Liver (tissue), 8 donors: ENCODE measurements at regions not wholly inside any gene's neighbourhood (a gene's known extent, or its start where the extent isn't known, plus 50 kb on each side); places are given as distances from the start of the nearest gene placed in this dataset.

Experiments used
- DNase-seq: peaks from one replicate; pipeline ENCODE4 v3.0.0-alpha.2; 2017; ENCODE audit warnings: low spot score
- H3K27ac ChIP-seq, 2 donors: one replicate each; pipeline ENCODE4 v1.7.0; 2013; ENCODE audit warnings: inconsistent platforms in 2 of 2, low read length in 2 of 2, control low read depth in 1 of 2, low read depth in 1 of 2, mild to moderate bottlenecking in 1 of 2
- H3K27me3 ChIP-seq, 4 donors: one replicate each; pipeline versions ENCODE4 v1.6.1 to v1.7.0; 2013; ENCODE audit warnings: low read length in 3 of 4, inconsistent platforms in 1 of 4, mild to moderate bottlenecking in 1 of 4, moderate library complexity in 1 of 4; ENCODE audit not compliant: control insufficient read depth in 4 of 4, insufficient read depth in 4 of 4
- H3K36me3 ChIP-seq, 4 donors: one replicate each; pipeline versions ENCODE4 v1.6.1 to v1.7.0; 2013; ENCODE audit warnings: low read length in 3 of 4, mild to moderate bottlenecking in 3 of 4, low read depth in 1 of 4, moderate library complexity in 1 of 4; ENCODE audit not compliant: control insufficient read depth in 4 of 4, insufficient read depth in 3 of 4
- H3K4me1 ChIP-seq, 4 donors: one replicate each; pipeline versions ENCODE4 v1.6.1 to v1.7.0; 2013; ENCODE audit warnings: low read length in 3 of 4, mild to moderate bottlenecking in 3 of 4, moderate library complexity in 1 of 4; ENCODE audit not compliant: control insufficient read depth in 4 of 4, insufficient read depth in 4 of 4
- H3K4me3 ChIP-seq, 3 donors: one replicate each; pipeline versions ENCODE4 v1.6.1 to v1.7.0; 2013; ENCODE audit warnings: low read length in 3 of 3, control low read depth in 1 of 3, low read depth in 1 of 3, mild to moderate bottlenecking in 1 of 3
- H3K9ac ChIP-seq, 2 donors: one replicate each; pipeline ENCODE4 v1.7.0; 2013; ENCODE audit warnings: low read length in 2 of 2, mild to moderate bottlenecking in 2 of 2, moderate library complexity in 2 of 2, control low read depth in 1 of 2, low read depth in 1 of 2
- H3K9me3 ChIP-seq, 4 donors: one replicate each; pipeline versions ENCODE4 v1.6.1 to v1.7.0; 2013; ENCODE audit warnings: low read length in 3 of 4; ENCODE audit not compliant: control insufficient read depth in 4 of 4
- EGR1 ChIP-seq, 2 donors: IDR thresholded peaks; 2 replicates each; pipeline ENCODE4 v1.6.1; 2016 to 2018; ENCODE audit warnings: antibody characterized with exemption in 2 of 2, low read depth in 2 of 2
- FOXA2 ChIP-seq: IDR thresholded peaks from 2 replicates; pipeline ENCODE4 v1.6.1; 2016; ENCODE audit warnings: antibody characterized with exemption
- GABPA ChIP-seq, 2 donors: IDR thresholded peaks in 1 of 2; conservative IDR thresholded peaks in 1 of 2; 2 replicates each; pipeline ENCODE4 v1.6.1; 2016; ENCODE audit warnings: antibody characterized with exemption in 2 of 2, mild to moderate bottlenecking in 1 of 2, moderate library complexity in 1 of 2
- HNF4A ChIP-seq, 2 donors: conservative IDR thresholded peaks; 2 replicates each; pipeline ENCODE4 v1.6.1; 2016; ENCODE audit warnings: antibody characterized with exemption in 2 of 2, mild to moderate bottlenecking in 2 of 2
- HNF4G ChIP-seq: IDR thresholded peaks from 2 replicates; pipeline ENCODE4 v1.6.1; 2016; ENCODE audit warnings: antibody characterized with exemption
- JUND ChIP-seq, 2 donors: IDR thresholded peaks; 2 replicates each; pipeline ENCODE4 v1.6.1; 2016; ENCODE audit warnings: antibody characterized with exemption in 2 of 2
- NR2F2 ChIP-seq: IDR thresholded peaks from 2 replicates; pipeline ENCODE4 v1.6.1; 2016; ENCODE audit warnings: antibody characterized with exemption
- RAD21 ChIP-seq, 2 donors: IDR thresholded peaks; 2 replicates each; pipeline ENCODE4 v1.6.1; 2016; ENCODE audit warnings: antibody characterized with exemption in 2 of 2, mild to moderate bottlenecking in 2 of 2
- RXRA ChIP-seq, 2 donors: IDR thresholded peaks; 2 replicates each; pipeline ENCODE4 v1.6.1; 2017 to 2018; ENCODE audit warnings: antibody characterized with exemption in 2 of 2, mild to moderate bottlenecking in 1 of 2
- SP1 ChIP-seq: IDR thresholded peaks from 2 replicates; pipeline ENCODE4 v1.6.1; 2018; ENCODE audit warnings: antibody characterized with exemption, mild to moderate bottlenecking
- TAF1 ChIP-seq: conservative IDR thresholded peaks from 2 replicates; pipeline ENCODE4 v1.6.1; 2016; ENCODE audit warnings: antibody characterized with exemption, mild to moderate bottlenecking
- YY1 ChIP-seq: IDR thresholded peaks from 2 replicates; pipeline ENCODE4 v1.6.1; 2016; ENCODE audit warnings: antibody characterized with exemption, mild to moderate bottlenecking
- WGBS: extraction: QIAGEN DNeasy Blood & Tissue Kit; methylation state at CpG from one replicate; pipeline ENCODE4 v1.1.7; 2013; 5-methylcytosine and 5-hydroxymethylcytosine counted together
- TF ChIP-seq, protein P1 (sequence below): fragments of 150-350 bp; IDR thresholded peaks from 2 replicates; pipeline ENCODE4 v1.5.1; 2017; ENCODE audit warnings: improper control_type of control experiment, low read depth, low read length; ENCODE audit not compliant: missing input control
- TF ChIP-seq, protein P2 (sequence below): IDR thresholded peaks from 2 replicates; pipeline ENCODE4 v1.6.1; 2016; ENCODE audit warnings: antibody characterized with exemption
- TF ChIP-seq, protein P3 (sequence below): IDR thresholded peaks from 2 replicates; pipeline ENCODE4 v1.6.1; 2016; ENCODE audit warnings: antibody characterized with exemption
- TF ChIP-seq, protein P4 (sequence below): IDR thresholded peaks from 2 replicates; pipeline ENCODE4 v1.6.1; 2016; ENCODE audit warnings: antibody characterized with exemption, mild to moderate bottlenecking
- donor health status: healthy.
- donor health status: healthy.
- donor health status: healthy.
- donor health status: healthy.
- donor health status: healthy.

DNA sequence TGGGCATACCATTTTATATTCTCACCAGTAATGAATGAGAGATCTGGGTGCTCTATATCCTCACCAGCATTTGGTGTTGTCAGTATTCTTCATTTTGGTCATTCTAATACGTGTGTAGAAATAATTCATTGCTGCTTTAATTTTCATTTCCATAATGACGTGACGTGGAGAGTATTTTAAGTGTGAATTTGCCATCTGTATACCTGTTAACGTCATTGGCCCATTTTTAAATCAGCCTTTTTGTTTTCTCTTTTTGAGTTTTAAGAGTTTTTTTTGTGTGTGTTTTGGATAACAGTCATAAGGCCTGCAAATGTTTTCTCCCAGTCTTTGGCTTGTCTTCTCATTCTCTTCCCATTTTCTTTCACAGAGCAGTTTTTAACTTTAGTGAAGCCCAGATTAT is 74.4 kb upstream of the SYT1 start:
- no peaks in the 10 kb centered on the region for H3K4me1 ChIP-seq
- no peak for DNase-seq
- no peak overlapping the region for H3K9ac ChIP-seq
- no peak for TF ChIP-seq TAF1
- TF ChIP-seq NR2F2: no peak
- TF ChIP-seq, protein P1, sequence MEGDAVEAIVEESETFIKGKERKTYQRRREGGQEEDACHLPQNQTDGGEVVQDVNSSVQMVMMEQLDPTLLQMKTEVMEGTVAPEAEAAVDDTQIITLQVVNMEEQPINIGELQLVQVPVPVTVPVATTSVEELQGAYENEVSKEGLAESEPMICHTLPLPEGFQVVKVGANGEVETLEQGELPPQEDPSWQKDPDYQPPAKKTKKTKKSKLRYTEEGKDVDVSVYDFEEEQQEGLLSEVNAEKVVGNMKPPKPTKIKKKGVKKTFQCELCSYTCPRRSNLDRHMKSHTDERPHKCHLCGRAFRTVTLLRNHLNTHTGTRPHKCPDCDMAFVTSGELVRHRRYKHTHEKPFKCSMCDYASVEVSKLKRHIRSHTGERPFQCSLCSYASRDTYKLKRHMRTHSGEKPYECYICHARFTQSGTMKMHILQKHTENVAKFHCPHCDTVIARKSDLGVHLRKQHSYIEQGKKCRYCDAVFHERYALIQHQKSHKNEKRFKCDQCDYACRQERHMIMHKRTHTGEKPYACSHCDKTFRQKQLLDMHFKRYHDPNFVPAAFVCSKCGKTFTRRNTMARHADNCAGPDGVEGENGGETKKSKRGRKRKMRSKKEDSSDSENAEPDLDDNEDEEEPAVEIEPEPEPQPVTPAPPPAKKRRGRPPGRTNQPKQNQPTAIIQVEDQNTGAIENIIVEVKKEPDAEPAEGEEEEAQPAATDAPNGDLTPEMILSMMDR: no peak
- no peak for TF ChIP-seq JUND (IDR thresholded peaks at IDR 0.05)
- no peak for TF ChIP-seq SP1
- TF ChIP-seq, protein P2, sequence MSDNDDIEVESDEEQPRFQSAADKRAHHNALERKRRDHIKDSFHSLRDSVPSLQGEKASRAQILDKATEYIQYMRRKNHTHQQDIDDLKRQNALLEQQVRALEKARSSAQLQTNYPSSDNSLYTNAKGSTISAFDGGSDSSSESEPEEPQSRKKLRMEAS: no peak
- H3K9me3 ChIP-seq: no peaks in the 10 kb centered on the region
- no peak overlapping the region for H3K27ac ChIP-seq
- 80% methylated on average over 4 of the region's 4 CpGs for WGBS
- no peak overlapping the region for H3K4me3 ChIP-seq
- H3K27me3 ChIP-seq: no peaks in the 10 kb centered on the region
- peaks cover 0 to 3% (median 0%) of the 10 kb centered on the region in 4 donors for H3K36me3 ChIP-seq

DNA sequence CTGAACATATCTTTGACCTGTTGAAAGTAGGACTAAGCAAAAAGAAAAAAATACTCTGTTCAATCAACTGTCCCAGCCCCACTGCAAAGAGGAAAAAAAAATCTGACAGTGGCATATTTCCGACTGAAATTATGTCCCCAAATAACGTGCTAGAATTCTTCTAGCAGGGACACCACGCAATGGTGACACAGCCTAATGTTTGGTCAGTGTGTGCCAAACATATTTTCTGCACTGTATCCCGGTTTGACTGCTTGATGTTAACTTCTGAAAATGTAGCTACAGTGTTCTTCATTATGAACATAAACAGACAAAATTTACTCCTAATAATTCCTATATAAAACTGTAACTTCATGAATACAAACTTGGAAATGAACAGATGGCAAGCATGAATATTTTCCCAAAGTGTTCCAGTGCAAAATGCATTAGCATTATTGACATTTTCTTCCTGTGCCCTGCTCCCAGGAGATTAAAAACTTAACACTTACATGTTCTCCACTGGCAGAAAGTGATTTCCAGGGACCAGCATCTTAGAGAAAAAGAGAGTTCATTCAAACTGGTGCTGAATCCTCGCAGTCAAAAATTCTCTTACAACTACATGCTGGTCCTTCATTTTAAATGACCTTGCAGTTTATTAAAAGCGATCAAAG is 72.4 kb upstream of the SYT1 start:
- Histone ChIP-seq H3K9me3 (peaks cover 0 to 1% (median 0%) of the 10 kb centered on the region in 4 donors), H3K4me3 (no peak overlapping the region), H3K36me3 (peaks cover 0 to 3% (median 0%) of the 10 kb centered on the region in 4 donors), H3K27ac (no peak overlapping the region), H3K27me3 (no peaks in the 10 kb centered on the region), H3K9ac (no peak overlapping the region), H3K4me1 (no peaks in the 10 kb centered on the region)
- 81% methylated on average over 6 of the region's 6 CpGs for WGBS
- TF ChIP-seq FOXA2 (no peak), JUND (IDR thresholded peaks at IDR 0.05) (no peak), HNF4G (no peak), SP1 (no peak), GABPA (IDR thresholded peaks at IDR 0.05 in 1 of 2, conservative IDR thresholded peaks at IDR 0.05 in 1 of 2) (no peak), YY1 (no peak)
- TF ChIP-seq, protein P2: no peak
- DNase-seq: no peak

DNA sequence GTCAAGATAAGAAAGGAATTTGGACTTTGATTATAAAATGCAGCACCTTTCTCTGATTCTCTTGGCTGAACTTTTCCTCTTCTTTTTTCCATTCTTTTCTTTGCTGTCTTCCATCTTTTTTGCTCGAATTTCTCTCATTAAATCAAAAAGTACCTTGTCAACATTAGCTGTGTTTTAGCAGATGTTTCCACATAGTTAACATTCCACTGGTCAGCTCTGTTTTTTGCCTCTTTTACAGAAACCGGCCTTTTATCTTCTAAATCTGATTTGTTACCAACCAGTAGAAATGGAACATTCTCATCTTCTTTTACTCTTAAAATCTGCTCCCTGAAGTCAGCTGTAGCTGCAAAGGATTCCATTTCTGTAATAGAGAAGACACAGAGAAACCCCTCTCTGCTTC is 71.1 kb upstream of the SYT1 start:
- Histone ChIP-seq H3K27me3 (no peaks in the 10 kb centered on the region), H3K27ac (no peak overlapping the region), H3K4me3 (no peak overlapping the region), H3K4me1 (no peaks in the 10 kb centered on the region), H3K9ac (no peak overlapping the region), H3K9me3 (peaks cover 0 to 1% (median 0%) of the 10 kb centered on the region in 4 donors), H3K36me3 (peaks cover 0 to 3% (median 0%) of the 10 kb centered on the region in 4 donors)
- WGBS: 62% methylated on average over 2 of the region's 2 CpGs
- no peak for DNase-seq
- TF ChIP-seq NR2F2 (no peak), TAF1 (no peak), SP1 (no peak), RXRA (IDR thresholded peaks at IDR 0.05) (no peak), HNF4G (no peak), RAD21 (IDR thresholded peaks at IDR 0.05) (no peak), HNF4A (conservative IDR thresholded peaks at IDR 0.05) (no peak), EGR1 (IDR thresholded peaks at IDR 0.05; ENCODE audit: low read depth in 2 of 2) (no peak), GABPA (IDR thresholded peaks at IDR 0.05 in 1 of 2, conservative IDR thresholded peaks at IDR 0.05 in 1 of 2) (no peak), YY1 (no peak), FOXA2 (no peak)
- TF ChIP-seq, protein P1: no peak
- TF ChIP-seq, protein P3, sequence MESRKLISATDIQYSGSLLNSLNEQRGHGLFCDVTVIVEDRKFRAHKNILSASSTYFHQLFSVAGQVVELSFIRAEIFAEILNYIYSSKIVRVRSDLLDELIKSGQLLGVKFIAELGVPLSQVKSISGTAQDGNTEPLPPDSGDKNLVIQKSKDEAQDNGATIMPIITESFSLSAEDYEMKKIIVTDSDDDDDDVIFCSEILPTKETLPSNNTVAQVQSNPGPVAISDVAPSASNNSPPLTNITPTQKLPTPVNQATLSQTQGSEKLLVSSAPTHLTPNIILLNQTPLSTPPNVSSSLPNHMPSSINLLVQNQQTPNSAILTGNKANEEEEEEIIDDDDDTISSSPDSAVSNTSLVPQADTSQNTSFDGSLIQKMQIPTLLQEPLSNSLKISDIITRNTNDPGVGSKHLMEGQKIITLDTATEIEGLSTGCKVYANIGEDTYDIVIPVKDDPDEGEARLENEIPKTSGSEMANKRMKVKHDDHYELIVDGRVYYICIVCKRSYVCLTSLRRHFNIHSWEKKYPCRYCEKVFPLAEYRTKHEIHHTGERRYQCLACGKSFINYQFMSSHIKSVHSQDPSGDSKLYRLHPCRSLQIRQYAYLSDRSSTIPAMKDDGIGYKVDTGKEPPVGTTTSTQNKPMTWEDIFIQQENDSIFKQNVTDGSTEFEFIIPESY: no peak
- TF ChIP-seq, protein P2: no peak
- TF ChIP-seq, protein P4, sequence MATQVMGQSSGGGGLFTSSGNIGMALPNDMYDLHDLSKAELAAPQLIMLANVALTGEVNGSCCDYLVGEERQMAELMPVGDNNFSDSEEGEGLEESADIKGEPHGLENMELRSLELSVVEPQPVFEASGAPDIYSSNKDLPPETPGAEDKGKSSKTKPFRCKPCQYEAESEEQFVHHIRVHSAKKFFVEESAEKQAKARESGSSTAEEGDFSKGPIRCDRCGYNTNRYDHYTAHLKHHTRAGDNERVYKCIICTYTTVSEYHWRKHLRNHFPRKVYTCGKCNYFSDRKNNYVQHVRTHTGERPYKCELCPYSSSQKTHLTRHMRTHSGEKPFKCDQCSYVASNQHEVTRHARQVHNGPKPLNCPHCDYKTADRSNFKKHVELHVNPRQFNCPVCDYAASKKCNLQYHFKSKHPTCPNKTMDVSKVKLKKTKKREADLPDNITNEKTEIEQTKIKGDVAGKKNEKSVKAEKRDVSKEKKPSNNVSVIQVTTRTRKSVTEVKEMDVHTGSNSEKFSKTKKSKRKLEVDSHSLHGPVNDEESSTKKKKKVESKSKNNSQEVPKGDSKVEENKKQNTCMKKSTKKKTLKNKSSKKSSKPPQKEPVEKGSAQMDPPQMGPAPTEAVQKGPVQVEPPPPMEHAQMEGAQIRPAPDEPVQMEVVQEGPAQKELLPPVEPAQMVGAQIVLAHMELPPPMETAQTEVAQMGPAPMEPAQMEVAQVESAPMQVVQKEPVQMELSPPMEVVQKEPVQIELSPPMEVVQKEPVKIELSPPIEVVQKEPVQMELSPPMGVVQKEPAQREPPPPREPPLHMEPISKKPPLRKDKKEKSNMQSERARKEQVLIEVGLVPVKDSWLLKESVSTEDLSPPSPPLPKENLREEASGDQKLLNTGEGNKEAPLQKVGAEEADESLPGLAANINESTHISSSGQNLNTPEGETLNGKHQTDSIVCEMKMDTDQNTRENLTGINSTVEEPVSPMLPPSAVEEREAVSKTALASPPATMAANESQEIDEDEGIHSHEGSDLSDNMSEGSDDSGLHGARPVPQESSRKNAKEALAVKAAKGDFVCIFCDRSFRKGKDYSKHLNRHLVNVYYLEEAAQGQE: no peak
